GM19025 (cell line): ENCODE measurements at regions not wholly inside any gene's neighbourhood (a gene's known extent, or its start where the extent isn't known, plus 50 kb on each side); places are given as distances from the start of the nearest gene placed in this dataset.

Experiments
- ATAC-seq: cut with Tn5 transposase; IDR thresholded peaks from one replicate; pipeline ENCODE4 v1.9.1; 2021; ENCODE audit warnings: mild to moderate bottlenecking, low read depth, moderate library complexity; ENCODE audit not compliant: unreplicated experiment

GRCh38 chr5:125552486-125552885 lies 806.0 kb upstream of the ZNF608 start:
- no peak for ATAC-seq

GRCh38 chr5:125554355-125554754 lies 807.9 kb upstream of the ZNF608 start:
- ATAC-seq = no peak

- ATAC-seq = no peak
Observed at GRCh38 chr5:125555591-125555990, 809.2 kb upstream of the ZNF608 start.

- no peak for ATAC-seq
Observed at GRCh38 chr5:125558016-125558415, 811.6 kb upstream of the ZNF608 start.

GRCh38 chr5:125558466-125558865 lies 812.0 kb upstream of the ZNF608 start:
- ATAC-seq = no peak

- no peak for ATAC-seq
Observed at GRCh38 chr5:125559296-125559695, 812.9 kb upstream of the ZNF608 start.

- no peak for ATAC-seq
Observed at GRCh38 chr5:125560476-125561225, 814.2 kb upstream of the ZNF608 start.

GRCh38 chr5:125564317-125564975 lies 818.0 kb upstream of the ZNF608 start:
- ATAC-seq = no peak

- ATAC-seq = no peak
Observed at GRCh38 chr5:125574491-125575044, 828.1 kb upstream of the ZNF608 start.

- no peak for ATAC-seq
Observed at GRCh38 chr5:125575171-125575890, 828.9 kb upstream of the ZNF608 start.

GRCh38 chr5:125575891-125576505 lies 829.6 kb upstream of the ZNF608 start:
- ATAC-seq = no peak

GRCh38 chr5:125576822-125577221 lies 830.4 kb upstream of the ZNF608 start:
- no peak for ATAC-seq

GRCh38 chr5:125578551-125578950 lies 832.1 kb upstream of the ZNF608 start:
- ATAC-seq = no peak

GRCh38 chr5:125579182-125579581 lies 832.7 kb upstream of the ZNF608 start:
- no peak for ATAC-seq

GRCh38 chr5:125581311-125581710 lies 834.9 kb upstream of the ZNF608 start:
- no peak for ATAC-seq

GRCh38 chr5:125582352-125582751 lies 835.9 kb upstream of the ZNF608 start:
- ATAC-seq = no peak

GRCh38 chr5:125583321-125584139 lies 837.1 kb upstream of the ZNF608 start:
- no peak for ATAC-seq

- ATAC-seq = no peak
Observed at GRCh38 chr5:125584140-125584520, 837.7 kb upstream of the ZNF608 start.

GRCh38 chr5:125587631-125588030 lies 835.6 kb upstream of the GRAMD2B start:
- no peak for ATAC-seq

- no peak for ATAC-seq
Observed at GRCh38 chr5:125592856-125593255, 830.4 kb upstream of the GRAMD2B start.
